Activated naive CD4-positive, alpha-beta T cell treated with anti-CD3 and anti-CD28 coated beads, Interleukin-2, amount 50 U/mL, for 72 hours (primary cell): ENCODE measurements at regions not wholly inside any gene's neighbourhood (a gene's known extent, or its start where the extent isn't known, plus 50 kb on each side); places are given as distances from the start of the nearest gene placed in this dataset.
A peak's percentile ranks its signal among the peaks of the same experiment; 100 is the strongest.

Experiments
- ATAC-seq, 2 donors: fragments of 150-1000 bp; cut with Tn5 transposase; 2 replicates each; pipeline ENCODE4 v1.10.0; 2021; ENCODE audit warnings: mild to moderate bottlenecking in 2 of 2, moderate library complexity in 2 of 2
- DNase-seq, 2 donors: peaks; one replicate each; pipeline ENCODE4 v3.0.0; 2021 to 2022; ENCODE audit warnings: low spot score in 2 of 2
- H3K27ac Mint-ChIP-seq, 2 donors: one replicate each; pipeline ENCODE4 v1.8.0; 2022; ENCODE audit warnings: mild to moderate bottlenecking in 2 of 2, mixed read lengths in 2 of 2
- H3K36me3 Mint-ChIP-seq, 2 donors: one replicate each; pipeline ENCODE4 v1.8.0; 2022; ENCODE audit warnings: mixed read lengths in 2 of 2
- H3K9me3 Mint-ChIP-seq, 2 donors: one replicate each; pipeline ENCODE4 v1.8.0; 2022; ENCODE audit warnings: mixed read lengths in 2 of 2

DNA sequence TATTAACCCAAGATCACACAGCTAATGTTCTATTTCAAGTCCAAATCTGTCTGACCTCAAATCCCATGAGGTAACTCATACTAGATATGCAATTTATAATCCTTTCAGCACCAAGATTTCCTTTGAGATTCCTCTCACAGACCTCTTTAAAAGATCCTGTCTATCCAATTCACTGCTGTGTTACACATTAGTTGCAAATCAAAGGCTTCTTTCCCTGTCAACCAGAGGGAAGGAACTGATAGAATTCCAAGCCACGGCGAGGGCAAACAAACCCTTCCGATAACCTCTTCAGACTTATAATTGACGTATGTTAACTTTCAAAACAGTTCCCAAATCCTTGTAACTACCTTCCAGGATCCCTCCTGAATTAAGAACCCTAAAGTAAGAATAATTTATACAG is 168.9 kb downstream of the DRD1 start:
- peaks cover 0 to 4% of the 10 kb centered on the region in 2 donors for H3K9me3 Mint-ChIP-seq
- ATAC-seq (no peak), DNase-seq (no peak)
- no peaks in the 10 kb centered on the region for H3K36me3 Mint-ChIP-seq
- H3K27ac Mint-ChIP-seq: no peak overlapping the region

DNA sequence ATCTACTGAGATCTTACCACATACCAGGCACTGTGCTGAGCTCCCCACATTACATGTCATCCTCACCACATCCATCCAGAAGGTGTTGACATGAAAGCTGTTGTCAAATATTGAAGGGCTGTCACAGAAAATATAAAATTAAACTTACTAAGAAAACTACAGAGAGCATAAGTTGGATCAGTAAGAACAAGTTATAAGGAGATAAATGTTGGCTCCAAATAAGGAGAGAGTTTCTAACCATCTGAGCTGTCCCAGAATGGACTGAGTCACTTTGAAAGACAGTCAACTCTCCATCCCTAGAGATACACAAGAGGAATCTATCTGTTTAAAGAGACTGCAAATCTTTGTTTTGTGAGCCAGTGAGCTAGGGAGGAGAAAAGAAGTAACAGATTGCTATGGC is 169.8 kb downstream of the DRD1 start:
- ATAC-seq (no peak), DNase-seq (no peak)
- peaks cover 0 to 4% of the 10 kb centered on the region in 2 donors for H3K9me3 Mint-ChIP-seq
- H3K27ac Mint-ChIP-seq: no peak overlapping the region
- H3K36me3 Mint-ChIP-seq: no peaks in the 10 kb centered on the region

DNA sequence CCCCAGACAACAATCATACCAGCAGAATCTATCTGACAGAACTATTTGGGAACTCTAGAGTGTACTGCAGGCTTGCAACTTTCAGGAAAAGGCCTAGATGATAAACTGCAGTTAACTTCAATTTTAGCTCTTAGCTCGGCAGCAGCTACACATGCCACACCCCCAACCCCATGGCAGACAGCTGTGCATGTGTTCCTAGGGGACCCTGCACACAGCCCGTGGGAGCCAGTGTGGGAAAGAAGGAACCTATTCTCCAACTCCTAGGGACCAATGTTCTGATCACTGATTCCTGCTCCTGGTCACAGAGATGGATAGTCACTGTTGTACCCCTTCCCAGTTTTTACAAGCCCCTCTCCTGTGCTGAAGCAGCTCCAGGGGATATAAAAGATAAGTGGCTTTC is 179.6 kb downstream of the DRD1 start:
- H3K36me3 Mint-ChIP-seq: peaks cover 0 to 5% of the 10 kb centered on the region in 2 donors
- ATAC-seq (no peak), DNase-seq (no peak)
- peaks cover 5% of the 10 kb centered on the region in 2 donors for H3K9me3 Mint-ChIP-seq
- H3K27ac Mint-ChIP-seq: no peak overlapping the region

DNA sequence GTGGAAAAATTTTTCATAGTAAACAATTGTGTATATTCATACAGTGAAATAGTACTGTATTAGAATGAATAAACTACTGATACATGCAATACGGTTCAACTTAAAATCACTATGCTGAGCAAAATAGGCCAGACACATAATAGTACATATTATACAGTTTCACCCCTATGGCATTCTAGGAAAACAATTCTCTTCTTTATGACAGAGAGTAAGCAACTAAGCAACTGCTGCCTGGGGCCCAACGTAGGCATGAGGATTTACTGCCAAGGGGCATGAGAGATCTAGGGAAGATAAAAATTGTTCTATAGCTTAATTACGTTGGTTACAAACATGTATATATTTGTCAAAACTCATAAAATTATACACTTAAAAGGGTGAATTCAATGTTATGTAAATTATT is 180.2 kb downstream of the DRD1 start:
- ATAC-seq (no peak), DNase-seq (no peak)
- H3K27ac Mint-ChIP-seq: no peak overlapping the region
- peaks cover 0 to 5% of the 10 kb centered on the region in 2 donors for H3K36me3 Mint-ChIP-seq
- peaks cover 5% of the 10 kb centered on the region in 2 donors for H3K9me3 Mint-ChIP-seq

DNA sequence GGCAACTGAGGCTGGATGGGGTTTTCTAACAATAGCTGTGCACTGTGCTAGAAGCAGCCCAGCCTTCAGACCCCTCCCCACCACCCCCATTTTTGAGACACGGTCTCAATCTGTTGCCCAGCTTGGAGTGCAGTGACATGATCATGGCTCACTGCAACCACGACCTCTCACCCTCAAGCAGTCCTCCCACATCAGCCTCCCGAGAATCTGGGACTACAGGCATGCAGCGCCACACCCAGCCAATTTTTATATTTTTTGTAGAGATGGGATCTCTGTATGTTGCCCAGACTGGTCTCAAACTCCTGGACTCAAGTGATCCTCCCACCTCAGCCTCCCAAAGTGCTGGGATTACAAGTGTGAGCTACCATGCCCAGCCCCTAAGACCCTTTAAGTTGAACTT is 182.5 kb downstream of the DRD1 start:
- no peak overlapping the region for H3K27ac Mint-ChIP-seq
- ATAC-seq (no peak), DNase-seq (no peak)
- H3K9me3 Mint-ChIP-seq: peaks cover 5% of the 10 kb centered on the region in 2 donors
- H3K36me3 Mint-ChIP-seq: peaks cover 0 to 5% of the 10 kb centered on the region in 2 donors

DNA sequence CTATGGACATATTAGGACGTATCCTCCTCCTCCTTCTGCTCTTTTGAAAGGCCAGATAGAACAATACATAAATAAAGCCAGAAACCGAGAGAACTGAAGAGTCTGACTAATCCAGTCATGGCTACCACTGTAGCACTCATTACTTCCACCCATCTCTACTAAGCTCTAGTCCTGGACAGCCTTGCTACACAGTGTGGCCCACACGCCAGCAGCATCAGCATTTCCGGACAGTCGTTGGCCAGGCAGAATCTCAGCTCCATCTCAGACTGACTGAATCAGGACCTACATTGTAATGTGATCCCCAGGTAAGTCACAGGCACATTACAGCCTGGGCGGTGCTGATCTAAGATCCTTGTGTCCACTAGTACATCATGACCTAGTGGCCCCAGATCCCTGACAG is 182.9 kb downstream of the DRD1 start:
- no peak for ATAC-seq
- peaks cover 0 to 5% of the 10 kb centered on the region in 2 donors for H3K36me3 Mint-ChIP-seq
- no peak overlapping the region for H3K27ac Mint-ChIP-seq
- H3K9me3 Mint-ChIP-seq: peaks cover 5% of the 10 kb centered on the region in 2 donors
- DNase-seq: no peak

DNA sequence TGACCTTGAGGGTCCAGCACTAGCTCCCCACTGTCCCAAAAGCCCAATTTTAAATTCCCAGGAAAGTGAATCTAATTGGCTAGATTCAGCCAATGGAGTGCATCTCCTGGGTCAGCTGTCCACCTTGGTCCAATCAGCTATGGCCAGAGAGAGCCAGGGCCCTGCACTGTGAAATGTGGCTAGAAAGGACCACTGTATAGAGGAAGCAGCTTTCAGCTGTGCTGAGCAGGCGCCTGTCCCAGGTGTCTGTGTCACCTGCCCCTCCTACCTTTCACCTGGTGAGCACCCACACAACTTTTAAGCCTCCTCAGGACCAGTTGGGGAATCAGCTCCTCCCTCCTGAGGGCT is 186.2 kb downstream of the DRD1 start:
- no peak for DNase-seq
- Mint-ChIP-seq H3K36me3 (peaks cover 0 to 5% of the 10 kb centered on the region in 2 donors), H3K9me3 (peaks cover 5% of the 10 kb centered on the region in 2 donors), H3K27ac (no peak overlapping the region)
- ATAC-seq: no peak

DNA sequence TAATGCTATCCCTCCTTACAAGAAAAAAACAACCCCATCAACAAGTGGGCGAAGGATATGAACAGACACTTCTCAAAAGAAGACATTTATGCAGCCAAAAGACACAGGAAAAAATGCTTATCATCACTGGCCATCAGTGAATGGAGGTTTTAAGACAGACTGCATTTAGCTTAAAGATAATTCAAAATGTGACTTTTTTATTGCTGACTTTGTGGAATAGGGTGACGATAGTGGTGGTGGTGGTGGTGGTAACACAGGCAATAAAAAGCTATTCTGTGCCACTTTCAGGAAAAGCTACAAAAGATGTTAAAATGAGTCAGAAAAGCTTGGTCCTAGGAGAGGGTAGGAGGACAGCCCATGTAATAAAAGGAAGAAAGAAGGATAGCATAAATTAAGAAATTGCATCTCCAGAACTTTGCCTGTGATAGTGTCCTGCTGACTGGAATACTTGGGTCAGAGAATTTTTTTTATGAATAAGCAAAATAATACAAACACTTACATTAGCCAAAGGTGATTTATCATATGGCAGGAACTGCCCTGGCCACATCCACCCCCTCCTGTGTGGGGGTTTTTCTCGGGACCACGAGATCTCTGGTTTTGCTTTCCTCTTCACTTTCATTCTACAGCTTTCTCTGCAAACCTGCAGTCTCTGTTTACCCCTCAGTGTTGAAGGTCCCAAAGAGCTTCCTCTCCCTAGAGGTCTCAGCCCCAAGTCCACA is 186.7 kb downstream of the DRD1 start:
- ATAC-seq (no peak), DNase-seq (no peak)
- Mint-ChIP-seq H3K9me3 (peaks cover 5% of the 10 kb centered on the region in 2 donors), H3K36me3 (peaks cover 0 to 5% of the 10 kb centered on the region in 2 donors), H3K27ac (no peak overlapping the region)

DNA sequence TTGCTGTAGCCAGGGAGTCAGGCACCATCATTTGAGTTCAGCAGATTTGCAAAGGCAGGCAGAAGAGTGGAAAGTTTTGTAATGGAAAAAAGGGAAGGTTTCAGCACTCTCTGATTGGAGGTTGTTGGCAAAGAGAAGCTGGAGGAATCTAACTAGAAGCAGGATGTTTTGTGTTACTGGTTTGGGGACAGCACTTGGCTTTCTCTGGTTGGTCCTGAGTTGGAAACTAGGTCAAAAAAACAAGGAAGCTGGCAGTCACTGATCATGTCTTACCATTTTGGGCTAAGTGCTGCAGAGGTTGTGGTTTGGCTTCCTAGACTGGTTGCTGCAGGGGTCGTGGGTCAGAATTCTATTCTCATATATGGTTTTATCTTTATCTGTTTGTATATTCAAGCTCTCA is 189.8 kb downstream of the DRD1 start:
- Mint-ChIP-seq H3K9me3 (no peaks in the 10 kb centered on the region), H3K27ac (no peak overlapping the region), H3K36me3 (no peaks in the 10 kb centered on the region)
- ATAC-seq: no peak
- DNase-seq: no peak

DNA sequence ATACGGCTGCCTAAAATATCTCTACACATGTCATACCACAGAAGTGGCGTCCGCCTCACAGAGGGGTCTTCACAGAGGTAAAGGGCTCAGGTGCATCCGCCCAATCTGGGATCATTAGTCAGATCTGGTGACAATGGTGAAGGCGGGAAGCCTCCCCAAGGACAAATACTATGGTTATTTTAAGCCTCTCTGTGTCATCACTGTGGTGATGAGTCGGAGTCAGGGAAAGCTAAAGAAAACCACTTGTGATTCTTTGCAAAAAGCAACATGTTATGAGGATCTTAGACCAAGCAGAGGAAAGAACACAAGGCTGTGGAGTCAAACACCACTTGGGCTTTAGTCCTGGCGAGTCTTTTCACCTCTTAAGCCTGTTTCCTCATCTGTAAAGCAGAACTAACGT is 190.4 kb downstream of the DRD1 start:
- no peak overlapping the region for H3K27ac Mint-ChIP-seq
- no peak for ATAC-seq

DNA sequence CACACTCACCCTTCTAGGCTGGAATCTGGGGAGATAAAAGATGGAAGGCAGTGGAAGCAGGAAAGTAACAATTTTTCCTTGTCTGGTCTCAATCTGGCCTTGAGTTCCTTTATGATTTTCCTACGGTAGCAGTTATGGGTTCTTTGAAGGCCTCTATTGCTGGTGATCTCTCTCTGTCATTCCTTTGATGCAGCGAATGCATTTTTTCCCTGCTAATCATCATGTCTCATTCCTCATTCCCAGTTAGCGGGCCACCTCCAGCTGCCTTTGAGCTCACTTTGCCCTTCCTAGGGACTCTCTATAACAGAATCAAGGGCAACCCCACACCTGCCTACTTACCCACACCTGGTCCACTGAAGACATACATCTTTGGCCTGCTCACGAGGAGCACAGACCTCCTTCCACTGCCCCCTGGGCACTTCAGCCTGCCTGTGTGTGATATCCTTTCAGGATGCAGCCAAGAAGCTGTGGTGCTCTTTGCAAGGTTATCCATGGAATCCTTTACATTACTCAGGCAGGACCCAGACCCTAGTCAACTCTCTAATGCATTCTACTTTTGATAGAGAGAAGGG is 191.7 kb downstream of the DRD1 start:
- no peak for DNase-seq
- H3K9me3 Mint-ChIP-seq: no peaks in the 10 kb centered on the region
- ATAC-seq: no peak
- no peaks in the 10 kb centered on the region for H3K36me3 Mint-ChIP-seq
- H3K27ac Mint-ChIP-seq: peak overlapping the region in 1 of 2 donors; percentile 91

More for the DNA sequence above, 190.4 kb downstream of the DRD1 start:
- DNase-seq: no peak
- Mint-ChIP-seq H3K9me3 (no peaks in the 10 kb centered on the region), H3K36me3 (no peaks in the 10 kb centered on the region)

DNA sequence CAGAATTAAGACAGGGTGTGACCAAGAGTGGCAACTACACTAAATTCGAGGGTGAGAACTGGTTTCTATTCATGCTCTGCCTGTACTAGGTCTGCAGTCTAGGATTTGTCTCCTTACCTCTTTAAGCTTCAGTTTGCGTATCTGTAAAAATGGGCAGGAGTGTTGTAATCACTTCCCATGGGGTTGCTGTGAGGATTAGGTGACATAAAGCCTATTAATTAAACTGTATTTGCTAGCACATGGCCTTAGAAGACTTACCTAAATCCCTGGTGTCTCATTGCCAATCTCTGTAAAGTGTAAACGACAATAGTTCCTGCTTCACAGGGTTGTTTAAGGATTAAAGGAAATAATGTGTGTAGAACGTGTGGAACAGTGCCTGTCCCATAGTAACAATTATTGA is 193.6 kb downstream of the DRD1 start:
- ATAC-seq: no peak
- no peak overlapping the region for H3K27ac Mint-ChIP-seq

DNA sequence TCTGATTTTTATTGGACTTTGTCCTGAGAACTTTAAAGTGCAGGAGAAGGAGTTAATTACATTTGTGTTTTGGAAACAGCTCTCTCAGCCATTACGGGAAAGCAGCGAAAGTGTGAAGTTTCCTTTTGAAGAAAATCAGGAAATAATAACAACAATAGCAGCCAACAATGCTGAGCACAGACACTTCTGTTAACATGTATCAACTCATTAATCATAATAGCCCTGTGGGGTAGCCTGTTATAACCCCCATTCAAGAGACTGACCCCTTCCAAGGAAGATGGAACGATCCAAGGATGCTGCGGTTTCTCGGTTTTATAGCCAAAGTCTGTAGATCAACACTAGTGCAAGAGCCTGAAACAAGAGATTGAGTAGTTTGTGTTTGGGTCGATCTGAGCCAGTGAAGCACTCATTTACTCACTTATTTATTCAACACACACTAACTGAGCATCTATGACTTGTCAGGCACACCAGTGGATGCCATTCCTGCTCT is 195.5 kb downstream of the DRD1 start:
- no peaks in the 10 kb centered on the region for H3K36me3 Mint-ChIP-seq
- no peak for DNase-seq

More for the DNA sequence above, 193.6 kb downstream of the DRD1 start:
- no peak for DNase-seq
- Mint-ChIP-seq H3K9me3 (peaks cover 3 to 8% of the 10 kb centered on the region in 2 donors), H3K36me3 (no peaks in the 10 kb centered on the region)

DNA sequence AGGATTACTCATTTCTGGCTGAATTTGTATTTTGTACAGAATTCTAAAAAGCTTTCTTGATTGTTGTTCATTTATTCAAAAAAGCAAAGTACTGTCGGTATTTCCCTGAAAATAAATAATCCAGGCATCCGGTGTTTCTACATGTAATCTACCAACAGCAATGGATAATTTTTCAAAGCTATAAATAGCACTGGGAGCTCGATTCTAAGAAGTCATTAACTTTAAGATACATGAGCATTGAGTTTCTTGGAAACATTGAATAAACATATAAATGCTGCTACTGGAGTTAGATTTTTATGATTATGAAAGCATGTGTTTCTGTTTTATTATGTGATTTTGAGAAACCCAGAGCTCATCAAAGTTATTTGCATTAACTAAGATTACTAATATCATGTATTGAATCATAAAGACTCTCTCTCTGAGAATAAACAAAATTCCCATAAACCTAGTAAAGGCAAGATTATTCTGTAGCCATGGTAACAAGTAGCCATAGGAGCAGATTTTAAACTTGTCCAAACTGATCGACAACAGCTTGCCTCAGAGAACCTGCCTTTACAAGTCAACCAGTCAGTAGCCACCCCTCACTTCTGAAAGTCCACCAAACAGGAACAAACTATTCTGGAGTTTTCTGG is 197.0 kb downstream of the DRD1 start:
- DNase-seq (no peak), ATAC-seq (no peak)
- Mint-ChIP-seq H3K36me3 (no peaks in the 10 kb centered on the region), H3K9me3 (peaks cover 5 to 9% of the 10 kb centered on the region in 2 donors), H3K27ac (no peak overlapping the region)

More for the DNA sequence above, 195.5 kb downstream of the DRD1 start:
- Mint-ChIP-seq H3K9me3 (peaks cover 5 to 9% of the 10 kb centered on the region in 2 donors), H3K27ac (no peak overlapping the region)
- ATAC-seq: no peak

DNA sequence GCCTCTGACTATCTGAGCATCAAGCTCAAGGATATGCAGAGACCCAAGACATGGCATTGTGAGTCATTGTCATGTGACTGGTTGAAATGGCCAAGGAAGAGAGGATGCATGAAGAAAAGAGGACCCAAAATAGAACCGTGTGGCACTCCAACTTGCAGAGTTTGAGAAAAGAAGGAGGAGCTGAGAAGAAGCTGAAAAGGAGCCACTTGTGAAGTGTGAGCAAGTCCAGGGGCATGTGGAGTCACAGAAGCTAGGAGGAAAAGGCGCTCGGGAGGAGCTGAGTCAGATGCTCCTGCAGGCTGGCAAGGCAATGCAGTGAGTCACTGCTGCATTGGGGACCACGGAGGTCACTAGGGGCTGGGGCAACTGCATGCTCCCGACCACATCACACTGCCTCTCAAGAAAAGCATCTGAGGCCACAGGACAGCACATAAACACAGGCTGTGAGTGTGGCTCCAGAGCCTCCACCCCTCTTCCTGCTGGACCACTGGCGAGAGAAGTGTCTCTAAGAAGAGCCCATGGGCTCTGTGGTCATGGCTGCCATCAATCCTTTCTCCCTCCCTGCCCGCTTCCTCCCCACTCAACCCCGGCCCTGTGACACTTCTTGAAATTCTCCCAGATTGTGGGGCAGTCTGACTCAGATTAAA is 197.6 kb downstream of the DRD1 start:
- H3K9me3 Mint-ChIP-seq: peaks cover 5 to 9% of the 10 kb centered on the region in 2 donors
- ATAC-seq (peak; percentile 89 to 91), DNase-seq (peak; percentile 22 to 56)
- no peak overlapping the region for H3K27ac Mint-ChIP-seq
- H3K36me3 Mint-ChIP-seq: no peaks in the 10 kb centered on the region

DNA sequence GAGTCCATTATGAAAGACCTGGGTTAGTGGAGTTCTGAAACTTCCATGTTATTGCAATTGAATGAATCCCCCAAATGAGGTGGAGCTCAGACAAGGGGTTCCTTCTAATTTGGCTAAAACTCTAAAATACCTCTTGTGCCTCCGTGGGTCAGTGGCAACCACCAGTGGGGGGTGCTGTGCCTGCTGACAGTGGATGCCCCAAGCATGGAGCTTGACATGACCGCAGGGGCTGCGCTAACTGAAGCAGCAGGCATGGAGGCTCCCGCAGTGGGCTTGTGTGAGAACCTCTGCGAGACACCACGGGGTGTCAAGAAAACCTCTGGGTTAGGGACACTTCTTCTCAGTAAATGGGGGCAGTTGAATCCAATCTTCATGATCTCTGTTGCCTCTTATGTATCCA is 200.5 kb downstream of the DRD1 start:
- ATAC-seq: no peak
- H3K9me3 Mint-ChIP-seq: peaks cover 5 to 9% of the 10 kb centered on the region in 2 donors
- H3K27ac Mint-ChIP-seq: no peak overlapping the region
- H3K36me3 Mint-ChIP-seq: no peaks in the 10 kb centered on the region
- no peak for DNase-seq

DNA sequence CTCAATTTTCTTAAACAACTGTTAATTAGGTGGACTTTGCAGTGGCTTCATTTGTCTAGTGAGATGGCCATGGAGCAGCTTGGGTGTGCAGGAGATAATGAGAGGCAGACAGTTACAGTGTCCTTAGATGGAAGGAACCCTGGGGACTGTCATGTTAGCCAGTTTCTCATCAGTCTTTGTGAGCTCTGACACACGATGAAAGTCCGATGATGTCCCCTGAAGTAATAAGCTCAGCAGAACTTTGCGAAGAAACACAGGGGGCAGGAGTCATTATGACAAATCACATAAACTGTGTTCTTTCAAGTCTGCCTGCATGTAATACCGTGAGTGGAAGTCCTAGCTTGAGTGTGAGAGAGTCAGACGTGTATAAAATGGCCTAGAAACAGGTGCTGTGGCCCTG is 201.8 kb downstream of the DRD1 start:
- DNase-seq (no peak), ATAC-seq (no peak)
- Mint-ChIP-seq H3K9me3 (peaks cover 5 to 9% of the 10 kb centered on the region in 2 donors), H3K27ac (no peak overlapping the region), H3K36me3 (no peaks in the 10 kb centered on the region)
